Fibroblast of peridontal ligament (primary cell): ENCODE measurements at regions not wholly inside any gene's neighbourhood (a gene's known extent, or its start where the extent isn't known, plus 50 kb on each side); places are given as distances from the start of the nearest gene placed in this dataset.
"Not testable (repeated sequence)": the region's sequence is repeated elsewhere in the genome, so short reads cannot be mapped to it uniquely, and the experiment has no call there.

Experiments used
- DNase-seq: peaks from one replicate; pipeline ENCODE4 v3.0.0-alpha.2; 2010; ENCODE audit errors: extremely low read depth

DNA sequence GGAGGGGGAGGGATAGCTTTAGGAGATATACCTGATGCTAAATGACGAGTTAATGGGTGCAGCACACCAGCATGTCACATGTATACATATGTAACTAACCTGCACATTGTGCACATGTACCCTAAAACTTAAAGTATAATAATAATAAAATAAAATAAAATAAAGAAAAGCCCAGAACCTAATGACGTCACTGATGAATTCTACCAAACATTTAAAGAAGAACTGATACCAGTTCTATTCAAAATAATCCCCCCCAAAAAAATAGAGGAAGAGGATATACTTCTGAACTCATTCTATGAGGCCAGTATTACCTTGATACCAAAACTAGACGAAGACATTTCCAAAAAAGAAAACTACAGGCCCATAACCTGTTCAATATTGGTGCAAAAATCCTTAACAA lies 68.6 kb upstream of the AR start:
- DNase-seq = not testable (repeated sequence)

DNA sequence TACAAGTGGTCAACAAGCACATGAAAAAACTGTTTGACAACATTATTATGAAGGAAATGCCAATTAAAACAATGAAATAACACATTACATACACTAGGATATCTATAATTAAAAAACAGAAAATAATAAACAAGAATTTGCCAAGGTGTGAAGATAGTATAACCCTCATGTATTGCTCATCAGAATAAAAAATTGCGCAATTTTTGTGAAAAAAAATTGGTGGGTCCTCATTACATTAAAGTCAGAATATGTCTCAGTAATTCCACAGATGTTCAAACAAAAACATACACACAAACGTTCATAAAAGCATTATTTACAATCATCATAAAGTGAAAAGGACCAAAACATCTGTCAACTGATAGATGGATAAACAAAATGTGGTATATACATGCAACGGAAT lies 63.0 kb upstream of the AR start:
- no peak for DNase-seq
